ENCODE measurements at regions not wholly inside any gene's neighbourhood (a gene's known extent, or its start where the extent isn't known, plus 50 kb on each side); places are given as distances from the start of the nearest gene placed in this dataset.

DNA sequence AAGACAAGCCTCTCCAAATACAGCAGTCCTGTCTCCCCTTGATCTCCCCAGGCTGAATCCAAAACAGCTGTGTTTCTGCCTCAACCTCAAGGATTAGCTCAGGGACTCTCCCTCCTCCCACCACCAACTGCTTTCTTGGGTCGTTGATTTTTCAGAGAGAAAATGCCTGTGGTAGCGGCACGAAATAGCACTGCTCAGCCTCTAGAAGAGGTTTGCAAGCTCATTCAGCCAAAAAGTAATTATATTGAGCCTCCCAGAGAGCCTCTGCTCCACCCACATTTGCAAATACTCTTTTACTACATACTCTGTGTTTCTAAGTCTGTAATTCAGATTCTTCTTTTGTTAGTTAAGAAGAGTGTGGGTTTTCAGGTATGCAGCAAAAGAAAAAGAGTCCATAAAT is 396.4 kb upstream of the TNP1 start:
- no peak for TF ChIP-seq CTCF (IDR thresholded peaks at IDR 0.05)
- no peak for TF ChIP-seq ZFX (IDR thresholded peaks at IDR 0.05; ENCODE audit: borderline replicate concordance)
